CD4-positive, alpha-beta T cell (primary cell): ENCODE measurements at regions not wholly inside any gene's neighbourhood (a gene's known extent, or its start where the extent isn't known, plus 50 kb on each side); places are given as distances from the start of the nearest gene placed in this dataset.

Experiments used
- ATAC-seq: fragments of 200-7000 bp; cut with Tn5 transposase; one replicate; pipeline ENCODE4 v1.10.0; 2022; ENCODE audit warnings: mild to moderate bottlenecking; ENCODE audit not compliant: poor library complexity
- CTCF ChIA-PET: fragments of 350-600 bp; sonication (Branson Sonifier 250); formaldehyde crosslinking; loops from one replicate; lab custom pipeline; 2021; ENCODE audit warnings: antibody characterized with exemption, inconsistent platforms; lab: Charles Lee
- POLR2A ChIA-PET: fragments of 350-600 bp; sonication (Branson Sonifier 250); formaldehyde crosslinking; loops from one replicate; lab custom pipeline; 2021; ENCODE audit warnings: antibody characterized with exemption, inconsistent platforms; lab: Charles Lee
- DNase-seq, 14 experiments: peaks; one replicate each; pipeline ENCODE4 v3.0.0-alpha.2; 2013 to 2020; ENCODE audit warnings: mixed read lengths in 2 of 14
- H3K27ac ChIP-seq, 2 donors: one replicate each; pipeline versions ENCODE4 v1.5.1 to v1.7.0; 2013; ENCODE audit warnings: low read length in 2 of 2, low read depth in 1 of 2, mild to moderate bottlenecking in 1 of 2
- H3K27me3 ChIP-seq, 2 experiments: 1 replicate in 1 of 2; 2 replicates in 1 of 2; pipeline versions ENCODE4 v1.6.1 to v1.7.0; 2013; ENCODE audit warnings: low read length in 2 of 2, control low read depth in 1 of 2, mild to moderate bottlenecking in 1 of 2, moderate library complexity in 1 of 2; ENCODE audit not compliant: insufficient read depth in 2 of 2, control insufficient read depth in 1 of 2
- H3K36me3 ChIP-seq: one replicate; pipeline ENCODE4 v1.6.1; 2013; ENCODE audit warnings: low read length, control low read depth; ENCODE audit not compliant: insufficient read depth
- H3K4me1 ChIP-seq: one replicate; pipeline ENCODE4 v1.6.1; 2013; ENCODE audit warnings: low read length, control low read depth; ENCODE audit not compliant: insufficient read depth
- H3K4me3 ChIP-seq: one replicate; pipeline ENCODE4 v1.5.1; 2013; ENCODE audit warnings: mild to moderate bottlenecking, low read length, moderate library complexity
- H3K9me3 ChIP-seq, 2 experiments: 1 replicate in 1 of 2; 2 replicates in 1 of 2; pipeline versions ENCODE4 v1.6.1 to v1.7.0; 2013; ENCODE audit warnings: low read length in 2 of 2, mild to moderate bottlenecking in 2 of 2, control low read depth in 1 of 2, moderate library complexity in 1 of 2; ENCODE audit not compliant: control insufficient read depth in 1 of 2, insufficient read depth in 1 of 2
- H3K27ac Mint-ChIP-seq: one replicate; pipeline ENCODE4 v1.8.0; 2020; ENCODE audit warnings: mixed read lengths
- H3K27me3 Mint-ChIP-seq: one replicate; pipeline ENCODE4 v1.8.0; 2021; ENCODE audit warnings: mixed read lengths
- H3K36me3 Mint-ChIP-seq: one replicate; pipeline ENCODE4 v1.8.0; 2021; ENCODE audit warnings: low read depth, mixed read lengths
- H3K4me1 Mint-ChIP-seq: one replicate; pipeline ENCODE4 v1.8.0; 2021; ENCODE audit warnings: low read depth, mixed read lengths
- H3K4me3 Mint-ChIP-seq: one replicate; pipeline ENCODE4 v1.8.0; 2020; ENCODE audit warnings: mild to moderate bottlenecking, mixed read lengths
- H3K9me3 Mint-ChIP-seq: one replicate; pipeline ENCODE4 v1.8.0; 2020; ENCODE audit warnings: mixed read lengths
- CTCF ChIP-seq: fragments of 200-600 bp; IDR thresholded peaks from one replicate; pipeline ENCODE4 v1.8.0; 2022; ENCODE audit warnings: antibody characterized with exemption, mild to moderate bottlenecking
- intact Hi-C, 2 experiments: fragments of 100-400 bp; cut with DNase I in 1 of 2; cut with micrococcal nuclease in 1 of 2; formaldehyde crosslinking; loops; one replicate each; pipeline versions ENCODE4 v1.15.1 to v1.9.0; 2023 to 2025; cut with DNase I, micrococcal nuclease

GRCh38 chr5:100424787-100425186 lies 110.4 kb upstream of the FAM174A start:
- Histone ChIP-seq H3K27me3 (no peaks in the 10 kb centered on the region), H3K4me1 (no peaks in the 10 kb centered on the region), H3K4me3 (no peak overlapping the region), H3K9me3 (peaks cover 0 to 10% of the 10 kb centered on the region in 2 experiments), H3K27ac (no peak overlapping the region), H3K36me3 (no peaks in the 10 kb centered on the region)
- no peak overlapping the region for H3K27ac Mint-ChIP-seq
- no peaks in the 10 kb centered on the region for H3K27me3 Mint-ChIP-seq
- DNase-seq = no peak
- CTCF ChIA-PET = interaction anchor here (1.0 kb wide), 1 partner anchor 29 kb away, joined by 3 read pairs; no protein-coding TSS in a partner anchor
- peaks cover 8% of the 10 kb centered on the region for H3K9me3 Mint-ChIP-seq
- no peaks in the 10 kb centered on the region for H3K4me1 Mint-ChIP-seq
- no peak for ATAC-seq
- no peak overlapping the region for H3K4me3 Mint-ChIP-seq
- TF ChIP-seq CTCF = no peak
- intact Hi-C loops = loop anchor here in 1 of 2 experiments (5.0 kb wide), 1 partner anchor 1253 kb away; no protein-coding TSS in a partner anchor
- POLR2A ChIA-PET = no interaction called here
- peaks cover 10% of the 10 kb centered on the region for H3K36me3 Mint-ChIP-seq

- no peak overlapping the region for H3K27ac ChIP-seq
These were observed 111.2 kb upstream of the FAM174A start for GRCh38 chr5:100424017-100424416.

GRCh38 chr5:100423330-100423729 lies 111.8 kb upstream of the FAM174A start:
- Mint-ChIP-seq H3K4me1 (no peaks in the 10 kb centered on the region), H3K27me3 (no peaks in the 10 kb centered on the region), H3K4me3 (no peak overlapping the region), H3K36me3 (peaks cover 10% of the 10 kb centered on the region), H3K9me3 (peaks cover 8% of the 10 kb centered on the region), H3K27ac (no peak overlapping the region)
- ATAC-seq (no peak), DNase-seq (no peak)
- Histone ChIP-seq H3K4me3 (no peak overlapping the region), H3K27me3 (no peaks in the 10 kb centered on the region), H3K4me1 (no peaks in the 10 kb centered on the region), H3K9me3 (peaks cover 0 to 10% of the 10 kb centered on the region in 2 experiments), H3K36me3 (no peaks in the 10 kb centered on the region), H3K27ac (no peak overlapping the region)
- ChIA-PET CTCF (no interaction called here), POLR2A (no interaction called here)
- intact Hi-C loops = no loop called here
- no peak for TF ChIP-seq CTCF

More at GRCh38 chr5:100424017-100424416, 111.2 kb upstream of the FAM174A start:
- Histone ChIP-seq H3K9me3 (peaks cover 0 to 10% of the 10 kb centered on the region in 2 experiments), H3K36me3 (no peaks in the 10 kb centered on the region), H3K4me3 (no peak overlapping the region), H3K27me3 (no peaks in the 10 kb centered on the region), H3K4me1 (no peaks in the 10 kb centered on the region)
- Mint-ChIP-seq H3K27me3 (no peaks in the 10 kb centered on the region), H3K36me3 (peaks cover 10% of the 10 kb centered on the region), H3K4me1 (no peaks in the 10 kb centered on the region), H3K27ac (no peak overlapping the region), H3K4me3 (no peak overlapping the region), H3K9me3 (peaks cover 8% of the 10 kb centered on the region)
- no peak for ATAC-seq
- intact Hi-C loops = no loop called here
- TF ChIP-seq CTCF = no peak
- DNase-seq = no peak
- CTCF ChIA-PET = interaction anchor here (1.0 kb wide), 1 partner anchor 30 kb away, joined by 3 read pairs; no protein-coding TSS in a partner anchor
- POLR2A ChIA-PET = no interaction called here
